Mucosa of descending colon (tissue), 3 donors: ENCODE measurements at regions not wholly inside any gene's neighbourhood (a gene's known extent, or its start where the extent isn't known, plus 50 kb on each side); places are given as distances from the start of the nearest gene placed in this dataset.

Source experiments
- ATAC-seq: fragments of 200-7000 bp; cut with Tn5 transposase; one replicate; pipeline ENCODE4 v1.9.1; 2020; ENCODE audit warnings: mild to moderate bottlenecking, moderate library complexity
- DNase-seq, 3 donors: peaks; one replicate each; pipeline ENCODE4 v3.0.0-alpha.2; 2020
- H3K36me3 ChIP-seq: fragments of 200-600 bp; one replicate; pipeline ENCODE4 v1.8.0; 2021; ENCODE audit warnings: low read depth, mild to moderate bottlenecking
- H3K4me1 ChIP-seq: fragments of 200-600 bp; one replicate; pipeline ENCODE4 v1.8.0; 2021; ENCODE audit warnings: low read depth, mild to moderate bottlenecking
- H3K4me3 ChIP-seq: fragments of 200-600 bp; one replicate; pipeline ENCODE4 v1.8.0; 2021; ENCODE audit warnings: mild to moderate bottlenecking
- H3K9me3 ChIP-seq: fragments of 200-600 bp; one replicate; pipeline ENCODE4 v1.8.0; 2021; ENCODE audit warnings: mild to moderate bottlenecking
- intact Hi-C, 2 donors: fragments of 100-400 bp; cut with DNase I in 1 of 2; cut with micrococcal nuclease in 1 of 2; formaldehyde crosslinking; loops; one replicate each; pipeline versions ENCODE4 v1.11.0 to v1.11.1; 2022; cut with DNase I, micrococcal nuclease
- TF ChIP-seq, protein P1 (sequence below): fragments of 200-600 bp; IDR thresholded peaks from one replicate; pipeline ENCODE4 v1.8.0; 2022; ENCODE audit warnings: antibody characterized with exemption, mild to moderate bottlenecking
- donor health status: DM: no; HTN: no; CAD: no; lungs with moderate emphysema.
- donor health status: DM: no; HTN: no; CAD: no.
- donor health status: DM: no; HTN: yes; CAD: no.

DNA sequence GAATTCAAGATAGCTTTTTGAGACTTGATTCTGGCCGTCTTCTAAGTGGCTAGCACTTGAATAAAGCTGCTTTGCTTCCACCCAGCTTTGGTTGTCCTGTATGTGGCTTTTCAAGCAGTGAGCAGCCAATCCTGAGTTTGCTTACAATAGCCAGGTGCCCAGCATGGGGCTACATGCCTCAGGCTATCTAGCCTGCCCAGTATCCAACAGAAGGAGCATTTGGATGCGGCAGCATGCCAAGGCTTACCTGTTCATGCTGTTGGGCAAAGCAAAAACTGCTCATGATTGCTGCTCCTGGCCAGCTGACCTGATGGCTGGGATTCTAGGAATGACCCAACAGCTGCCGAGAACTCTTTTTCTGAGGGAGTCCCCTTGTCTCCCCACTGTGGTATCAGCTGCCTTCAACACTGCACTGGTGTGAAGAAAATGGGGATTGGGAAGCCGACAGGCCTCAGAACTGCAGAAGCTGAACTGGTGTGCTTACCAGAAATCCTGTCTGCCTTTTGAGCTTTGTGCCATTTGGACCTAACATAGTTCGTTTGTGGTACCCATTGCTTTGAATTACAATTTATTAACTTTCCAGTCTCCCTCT lies 618.9 kb upstream of the IGFBP3 start:
- peaks cover 5% of the 10 kb centered on the region for H3K4me1 ChIP-seq
- H3K4me3 ChIP-seq: no peak overlapping the region
- DNase-seq (no peak), ATAC-seq (no peak)
- no peaks in the 10 kb centered on the region for H3K36me3 ChIP-seq
- TF ChIP-seq, protein P1, sequence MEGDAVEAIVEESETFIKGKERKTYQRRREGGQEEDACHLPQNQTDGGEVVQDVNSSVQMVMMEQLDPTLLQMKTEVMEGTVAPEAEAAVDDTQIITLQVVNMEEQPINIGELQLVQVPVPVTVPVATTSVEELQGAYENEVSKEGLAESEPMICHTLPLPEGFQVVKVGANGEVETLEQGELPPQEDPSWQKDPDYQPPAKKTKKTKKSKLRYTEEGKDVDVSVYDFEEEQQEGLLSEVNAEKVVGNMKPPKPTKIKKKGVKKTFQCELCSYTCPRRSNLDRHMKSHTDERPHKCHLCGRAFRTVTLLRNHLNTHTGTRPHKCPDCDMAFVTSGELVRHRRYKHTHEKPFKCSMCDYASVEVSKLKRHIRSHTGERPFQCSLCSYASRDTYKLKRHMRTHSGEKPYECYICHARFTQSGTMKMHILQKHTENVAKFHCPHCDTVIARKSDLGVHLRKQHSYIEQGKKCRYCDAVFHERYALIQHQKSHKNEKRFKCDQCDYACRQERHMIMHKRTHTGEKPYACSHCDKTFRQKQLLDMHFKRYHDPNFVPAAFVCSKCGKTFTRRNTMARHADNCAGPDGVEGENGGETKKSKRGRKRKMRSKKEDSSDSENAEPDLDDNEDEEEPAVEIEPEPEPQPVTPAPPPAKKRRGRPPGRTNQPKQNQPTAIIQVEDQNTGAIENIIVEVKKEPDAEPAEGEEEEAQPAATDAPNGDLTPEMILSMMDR: no peak
- intact Hi-C loops: no loop called here
- no peaks in the 10 kb centered on the region for H3K9me3 ChIP-seq

GRCh38 chr7:46537191-46537905 lies 616.3 kb upstream of the IGFBP3 start:
- no peaks in the 10 kb centered on the region for H3K36me3 ChIP-seq
- H3K4me1 ChIP-seq: peaks cover under 1% of the 10 kb centered on the region
- no peak overlapping the region for H3K4me3 ChIP-seq
- TF ChIP-seq, protein P1: no peak
- DNase-seq (no peak), ATAC-seq (no peak)
- intact Hi-C loops: no loop called here
- no peaks in the 10 kb centered on the region for H3K9me3 ChIP-seq

- TF ChIP-seq, protein P1: no peak
- peak in 1 of 3 donors; percentile 61 for DNase-seq
- ATAC-seq: peak; percentile 93
- intact Hi-C loops: no loop called here
- Histone ChIP-seq H3K4me1 (no peaks in the 10 kb centered on the region), H3K9me3 (no peaks in the 10 kb centered on the region), H3K36me3 (no peaks in the 10 kb centered on the region), H3K4me3 (no peak overlapping the region)
Observed at GRCh38 chr7:46534664-46535588, 613.9 kb upstream of the IGFBP3 start.

GRCh38 chr7:46533946-46534345 lies 612.9 kb upstream of the IGFBP3 start:
- H3K4me3 ChIP-seq: no peak overlapping the region
- H3K4me1 ChIP-seq: no peaks in the 10 kb centered on the region
- no peaks in the 10 kb centered on the region for H3K36me3 ChIP-seq
- TF ChIP-seq, protein P1: no peak
- no peak for ATAC-seq
- H3K9me3 ChIP-seq: no peaks in the 10 kb centered on the region
- DNase-seq: no peak
- intact Hi-C loops: no loop called here

DNA sequence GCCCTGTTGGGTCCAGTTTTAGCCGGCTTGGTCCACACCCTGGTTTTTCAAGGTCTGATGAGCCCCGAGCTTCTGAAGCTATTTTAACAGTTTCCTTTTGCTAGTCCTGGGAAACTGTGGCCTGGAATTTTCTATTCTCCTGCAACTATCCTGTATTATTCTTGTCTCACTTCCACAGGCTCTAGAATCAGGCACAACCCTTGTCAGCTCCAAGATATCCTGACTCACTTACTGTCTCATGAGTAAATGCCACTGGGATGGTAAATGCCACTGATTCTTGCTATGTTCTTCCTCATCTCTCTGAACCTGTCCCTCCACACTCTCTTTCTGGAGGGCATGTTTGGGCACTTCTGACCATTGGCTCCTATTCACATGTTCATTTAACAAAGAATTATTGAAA lies 611.5 kb upstream of the IGFBP3 start:
- no peak overlapping the region for H3K4me3 ChIP-seq
- H3K4me1 ChIP-seq: no peaks in the 10 kb centered on the region
- H3K9me3 ChIP-seq: peaks cover 2% of the 10 kb centered on the region
- ATAC-seq (no peak), DNase-seq (no peak)
- TF ChIP-seq, protein P1: no peak
- no peaks in the 10 kb centered on the region for H3K36me3 ChIP-seq
- intact Hi-C loops: no loop called here
